Testis (tissue), 2 donors: ENCODE measurements at regions not wholly inside any gene's neighbourhood (a gene's known extent, or its start where the extent isn't known, plus 50 kb on each side); places are given as distances from the start of the nearest gene placed in this dataset.

Source experiments
- DNase-seq: peaks from one replicate; pipeline ENCODE4 v3.0.0-alpha.2; 2019
- H3K27ac ChIP-seq, 2 donors: fragments of 200-600 bp; sonication (generic); one replicate each; pipeline ENCODE4 v1.5.1; 2019
- H3K27me3 ChIP-seq: fragments of 200-600 bp; sonication (generic); one replicate; pipeline ENCODE4 v1.5.1; 2019
- H3K36me3 ChIP-seq: fragments of 200-600 bp; sonication (generic); one replicate; pipeline ENCODE4 v1.5.1; 2017; ENCODE audit warnings: low read depth; ENCODE audit errors: missing control alignments
- H3K4me1 ChIP-seq: fragments of 200-600 bp; sonication (generic); one replicate; pipeline ENCODE4 v1.5.1; 2019
- H3K4me3 ChIP-seq, 2 donors: fragments of 200-600 bp; sonication (generic); one replicate each; pipeline ENCODE4 v1.5.1; 2017 to 2019
- H3K9me3 ChIP-seq: fragments of 200-600 bp; sonication (generic); one replicate; pipeline ENCODE4 v1.5.1; 2017
- POLR2A ChIP-seq: fragments of 450-650 bp; IDR thresholded peaks from one replicate; pipeline ENCODE4 v1.6.1; 2017; ENCODE audit warnings: antibody characterized with exemption, mild to moderate bottlenecking, moderate library complexity
- WGBS, 2 donors: methylation state at CpG; one replicate each; pipeline ENCODE4 v1.1.5; 2018; 5-methylcytosine and 5-hydroxymethylcytosine counted together
- intact Hi-C: fragments of 100-400 bp; cut with DNase I; formaldehyde crosslinking; loops from one replicate; pipeline ENCODE4 v1.15.1; 2023; ENCODE audit warnings: low total_unique reads
- TF ChIP-seq, protein P1 (sequence below), 3 experiments: fragments of 450-650 bp in 2 of 3; fragments of 200-600 bp in 1 of 3; sonication (generic) in 1 of 3; IDR thresholded peaks; one replicate each; pipeline ENCODE4 v1.5.1; 2016 to 2019; ENCODE audit warnings: antibody characterized with exemption in 3 of 3, mild to moderate bottlenecking in 2 of 3, moderate library complexity in 1 of 3

DNA sequence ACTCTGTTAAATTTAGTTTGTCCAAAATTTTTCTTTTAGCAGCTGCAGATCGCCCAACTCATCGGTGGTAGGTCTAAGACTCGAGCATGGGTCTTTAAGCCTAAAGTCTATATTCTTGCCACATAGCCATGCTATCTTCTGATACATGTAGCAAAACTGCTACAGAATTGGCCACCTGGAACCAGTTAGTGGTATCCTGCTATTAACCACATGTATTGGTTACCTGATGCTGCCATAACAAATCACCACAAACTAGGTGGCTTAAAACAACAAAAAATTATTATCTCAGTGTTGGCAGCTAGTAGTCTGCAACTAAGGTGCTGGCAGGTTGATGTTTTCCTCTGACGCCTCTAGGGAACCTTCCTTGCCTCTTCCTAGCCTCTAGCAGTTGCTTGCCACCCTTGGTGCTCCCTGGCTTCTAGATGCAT, 96.7 kb upstream of the PIK3CG start:
- Histone ChIP-seq H3K27ac (no peak overlapping the region), H3K4me1 (no peaks in the 10 kb centered on the region)

DNA sequence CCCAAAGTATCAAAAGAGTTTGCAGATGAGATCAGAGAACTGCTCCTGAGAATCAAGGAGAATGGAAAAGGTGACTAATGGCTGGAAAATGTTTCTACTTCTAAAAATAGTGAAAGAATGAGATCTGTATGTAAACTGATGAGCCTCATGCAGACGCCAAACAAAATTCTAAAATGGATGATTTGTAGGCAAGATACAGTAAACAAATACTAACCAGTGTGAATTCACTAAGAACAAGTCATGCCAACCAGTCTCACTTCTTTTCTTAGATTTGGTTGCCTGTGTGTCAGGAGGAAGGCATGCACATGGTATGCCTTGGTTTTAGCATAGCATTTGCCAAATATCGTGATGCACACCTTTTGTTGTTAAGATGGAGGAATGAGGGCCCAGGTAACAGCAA, 94.9 kb upstream of the PIK3CG start:
- Histone ChIP-seq H3K27me3 (no peaks in the 10 kb centered on the region), H3K9me3 (no peaks in the 10 kb centered on the region), H3K4me1 (no peaks in the 10 kb centered on the region), H3K27ac (no peak overlapping the region), H3K36me3 (no peaks in the 10 kb centered on the region), H3K4me3 (no peak overlapping the region)
- DNase-seq, result no peak
- TF ChIP-seq, protein P1, sequence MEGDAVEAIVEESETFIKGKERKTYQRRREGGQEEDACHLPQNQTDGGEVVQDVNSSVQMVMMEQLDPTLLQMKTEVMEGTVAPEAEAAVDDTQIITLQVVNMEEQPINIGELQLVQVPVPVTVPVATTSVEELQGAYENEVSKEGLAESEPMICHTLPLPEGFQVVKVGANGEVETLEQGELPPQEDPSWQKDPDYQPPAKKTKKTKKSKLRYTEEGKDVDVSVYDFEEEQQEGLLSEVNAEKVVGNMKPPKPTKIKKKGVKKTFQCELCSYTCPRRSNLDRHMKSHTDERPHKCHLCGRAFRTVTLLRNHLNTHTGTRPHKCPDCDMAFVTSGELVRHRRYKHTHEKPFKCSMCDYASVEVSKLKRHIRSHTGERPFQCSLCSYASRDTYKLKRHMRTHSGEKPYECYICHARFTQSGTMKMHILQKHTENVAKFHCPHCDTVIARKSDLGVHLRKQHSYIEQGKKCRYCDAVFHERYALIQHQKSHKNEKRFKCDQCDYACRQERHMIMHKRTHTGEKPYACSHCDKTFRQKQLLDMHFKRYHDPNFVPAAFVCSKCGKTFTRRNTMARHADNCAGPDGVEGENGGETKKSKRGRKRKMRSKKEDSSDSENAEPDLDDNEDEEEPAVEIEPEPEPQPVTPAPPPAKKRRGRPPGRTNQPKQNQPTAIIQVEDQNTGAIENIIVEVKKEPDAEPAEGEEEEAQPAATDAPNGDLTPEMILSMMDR (IDR thresholded peaks at IDR 0.05), result no peak
- TF ChIP-seq POLR2A, result no peak
- intact Hi-C loops, result no loop called here
- 73 to 81% methylated on average over 2 of the region's 2 CpGs for WGBS, 2 donors

More for the DNA sequence above, 96.7 kb upstream of the PIK3CG start:
- Histone ChIP-seq H3K27me3 (no peaks in the 10 kb centered on the region), H3K36me3 (no peaks in the 10 kb centered on the region), H3K9me3 (no peaks in the 10 kb centered on the region), H3K4me3 (no peak overlapping the region)
- TF ChIP-seq, protein P1 (IDR thresholded peaks at IDR 0.05), result no peak
- no peak for TF ChIP-seq POLR2A
- WGBS, 2 donors, result 75 to 82% methylated on average over 4 of the region's 4 CpGs
- DNase-seq, result no peak
- intact Hi-C loops, result no loop called here

DNA sequence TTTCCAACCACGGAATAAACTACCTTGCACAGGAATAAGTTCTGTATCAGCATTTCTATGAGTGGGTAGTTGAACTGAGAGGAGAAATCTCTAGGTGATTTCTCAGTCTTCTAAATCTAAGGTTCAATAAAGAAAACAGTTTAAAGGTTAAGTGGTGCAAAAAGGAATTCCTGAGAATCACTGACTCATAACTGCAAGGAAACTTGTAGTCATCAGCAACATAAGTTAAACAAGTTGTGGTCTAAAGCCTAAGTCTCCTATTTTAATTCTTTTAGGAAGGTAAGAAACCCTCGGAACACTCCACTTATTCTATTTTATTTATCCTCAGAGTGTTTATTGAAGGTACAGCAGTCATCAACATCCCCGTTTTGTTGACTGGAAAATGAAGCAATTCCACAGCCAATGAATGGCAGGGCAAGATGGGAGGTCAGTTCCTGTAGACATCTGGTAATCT, 92.4 kb upstream of the PIK3CG start:
- WGBS, 2 donors, result 82 to 92% methylated on average over 3 of the region's 3 CpGs
- H3K4me1 ChIP-seq, result no peaks in the 10 kb centered on the region
- no peaks in the 10 kb centered on the region for H3K9me3 ChIP-seq
- DNase-seq, result no peak
- intact Hi-C loops, result no loop called here
- H3K27me3 ChIP-seq, result no peaks in the 10 kb centered on the region
- H3K27ac ChIP-seq, result no peak overlapping the region
- no peak overlapping the region for H3K4me3 ChIP-seq
- TF ChIP-seq, protein P1 (IDR thresholded peaks at IDR 0.05), result no peak
- TF ChIP-seq POLR2A, result no peak
- no peaks in the 10 kb centered on the region for H3K36me3 ChIP-seq

DNA sequence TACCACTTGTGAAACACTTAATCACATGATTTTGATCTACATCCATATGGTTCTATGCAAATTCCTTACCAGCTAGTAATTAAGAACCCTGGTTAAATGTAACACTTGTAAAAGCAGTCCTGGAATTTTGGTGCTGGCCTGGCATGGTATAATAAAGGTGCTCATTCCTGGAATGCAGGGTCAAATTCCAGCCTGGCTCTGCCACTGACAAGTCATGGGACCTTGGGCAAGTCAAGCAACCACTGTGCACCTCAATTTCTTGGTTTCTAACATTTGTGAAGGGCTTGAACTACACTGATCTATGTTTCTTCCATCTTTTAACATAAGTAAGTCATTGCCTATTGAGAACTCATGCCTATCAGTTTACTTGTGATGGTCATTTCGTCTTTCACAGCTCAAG, 91.9 kb upstream of the PIK3CG start:
- no peaks in the 10 kb centered on the region for H3K9me3 ChIP-seq
- no peak overlapping the region for H3K27ac ChIP-seq
- no peaks in the 10 kb centered on the region for H3K27me3 ChIP-seq
- intact Hi-C loops, result no loop called here
- WGBS, 2 donors, result 85 to 90% methylated on average over 1 of the region's 1 CpG
- H3K4me1 ChIP-seq, result no peaks in the 10 kb centered on the region
- no peaks in the 10 kb centered on the region for H3K36me3 ChIP-seq
- no peak for DNase-seq
- no peak for TF ChIP-seq POLR2A
- TF ChIP-seq, protein P1 (IDR thresholded peaks at IDR 0.05), result no peak
- no peak overlapping the region for H3K4me3 ChIP-seq

DNA sequence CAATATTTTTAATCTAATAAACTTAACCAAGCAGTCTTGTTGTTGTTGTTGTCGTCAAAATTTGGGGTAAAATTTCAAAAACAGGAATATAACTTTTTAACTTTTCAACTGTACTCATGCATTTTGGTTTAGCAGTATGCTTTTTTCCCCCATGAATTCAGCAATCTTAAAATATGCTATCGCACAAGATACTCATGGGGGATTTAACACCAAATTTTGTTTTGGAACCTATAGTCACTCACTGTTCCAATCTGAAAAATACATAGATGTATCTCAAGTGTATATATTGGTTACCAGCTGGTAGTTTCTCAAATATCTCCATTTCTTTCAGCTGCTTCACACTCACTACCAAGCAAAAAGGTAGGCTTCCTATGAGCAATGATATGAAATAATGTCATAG, 91.4 kb upstream of the PIK3CG start:
- Histone ChIP-seq H3K27me3 (no peaks in the 10 kb centered on the region), H3K36me3 (no peaks in the 10 kb centered on the region), H3K9me3 (no peaks in the 10 kb centered on the region), H3K27ac (no peak overlapping the region), H3K4me3 (no peak overlapping the region), H3K4me1 (no peaks in the 10 kb centered on the region)
- intact Hi-C loops, result no loop called here
- no peak for TF ChIP-seq POLR2A
- TF ChIP-seq, protein P1 (IDR thresholded peaks at IDR 0.05), result no peak
- DNase-seq, result no peak
- 93 to 95% methylated on average over 2 of the region's 2 CpGs for WGBS, 2 donors
